LNCAP (cell line): ENCODE measurements at regions not wholly inside any gene's neighbourhood (a gene's known extent, or its start where the extent isn't known, plus 50 kb on each side); places are given as distances from the start of the nearest gene placed in this dataset.

Experiments
- CTCF ChIP-seq: fragments of 450-650 bp; IDR thresholded peaks from 2 replicates; pipeline ENCODE4 v1.5.1; 2017; ENCODE audit warnings: mild to moderate bottlenecking

GRCh38 chr2:196362973-196363549 is 191.7 kb upstream of the STK17B start:
- no peak for TF ChIP-seq CTCF

DNA sequence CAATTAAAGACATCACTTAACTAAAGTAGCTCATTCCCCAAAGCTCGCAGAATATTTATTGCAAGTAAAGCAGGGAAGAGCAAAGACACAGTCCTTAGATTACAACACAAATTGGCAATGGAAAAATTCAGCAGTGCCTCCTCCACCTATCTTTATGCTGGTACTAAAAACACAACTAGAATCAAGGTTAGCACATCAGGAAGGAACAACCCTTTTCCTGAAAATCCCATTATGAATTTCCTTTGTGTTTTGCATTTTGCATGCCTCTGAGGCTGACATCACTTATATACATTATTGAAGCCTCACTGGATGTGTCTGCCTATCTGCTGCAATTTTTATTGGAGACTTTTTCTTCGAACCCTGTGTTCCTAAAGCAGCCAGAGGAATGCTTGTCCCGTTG is 193.8 kb upstream of the STK17B start:
- no peak for TF ChIP-seq CTCF

DNA sequence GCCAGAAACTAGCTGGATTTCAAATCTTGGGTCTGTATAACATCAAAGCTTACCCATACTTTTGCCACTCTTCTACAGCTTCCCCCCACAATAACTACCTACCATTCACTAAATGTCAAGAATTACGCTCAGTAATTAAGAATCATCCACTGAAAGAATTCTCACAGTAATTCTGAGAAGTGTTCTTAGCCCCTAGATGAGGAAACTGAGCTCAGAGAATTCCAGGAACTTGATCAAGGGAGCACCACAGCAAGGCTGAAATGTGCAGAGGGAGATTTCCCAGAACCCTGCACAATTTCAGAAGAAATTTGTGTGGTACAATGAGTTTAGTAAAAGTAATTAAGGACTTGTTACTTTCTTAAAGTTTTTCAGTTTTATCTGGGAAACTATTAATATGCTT is 194.5 kb upstream of the STK17B start:
- no peak for TF ChIP-seq CTCF

DNA sequence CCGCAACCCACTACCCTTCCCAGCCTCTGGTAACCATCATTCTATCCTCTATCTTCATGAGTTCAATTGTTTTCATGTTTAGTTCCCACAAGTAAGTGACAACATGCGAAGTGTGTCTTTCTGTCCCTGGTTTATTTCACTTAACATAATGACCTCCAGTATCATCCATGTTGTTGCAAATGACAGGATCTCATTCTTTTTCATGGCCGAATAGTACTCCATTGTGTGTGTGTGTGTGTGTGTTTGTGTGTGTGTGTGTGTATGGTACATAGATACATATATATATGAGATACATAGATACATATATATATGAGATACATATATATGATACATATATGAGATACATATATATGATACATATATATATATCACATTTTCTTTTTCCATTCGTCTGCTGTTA is 196.3 kb upstream of the STK17B start:
- TF ChIP-seq CTCF = no peak

DNA sequence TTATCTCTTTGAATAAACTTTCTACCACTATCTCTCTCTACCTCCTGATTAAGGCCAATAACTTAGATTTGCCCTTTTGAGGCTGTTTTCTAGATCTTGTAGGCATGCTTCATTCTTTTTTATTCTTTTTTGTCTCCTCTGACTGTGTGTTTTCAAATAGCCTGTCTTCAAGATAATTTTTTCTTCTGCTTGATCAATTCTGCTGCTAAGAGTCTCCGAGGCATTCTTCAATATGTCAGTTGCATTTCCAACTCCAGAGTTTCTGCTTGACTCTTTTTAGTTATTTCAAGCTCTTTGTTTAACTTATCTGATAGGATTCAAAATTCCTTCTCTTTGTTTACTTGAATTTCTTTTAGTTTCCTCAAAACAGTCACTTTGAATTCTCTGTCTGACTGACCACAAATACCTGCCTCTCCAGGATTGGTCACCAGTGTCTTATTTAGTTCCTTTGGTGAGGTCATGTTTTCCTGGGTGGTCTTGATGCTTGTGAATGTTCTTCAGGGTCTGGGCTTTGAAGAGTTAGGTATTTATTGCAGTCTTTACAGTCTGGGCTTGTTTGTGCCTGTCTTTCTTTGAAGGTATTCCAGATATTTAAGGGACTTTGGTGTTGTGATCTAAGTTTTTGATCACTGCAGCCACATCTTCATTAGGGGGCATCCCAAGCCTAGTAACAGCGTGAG is 197.3 kb upstream of the STK17B start:
- TF ChIP-seq CTCF = no peak

DNA sequence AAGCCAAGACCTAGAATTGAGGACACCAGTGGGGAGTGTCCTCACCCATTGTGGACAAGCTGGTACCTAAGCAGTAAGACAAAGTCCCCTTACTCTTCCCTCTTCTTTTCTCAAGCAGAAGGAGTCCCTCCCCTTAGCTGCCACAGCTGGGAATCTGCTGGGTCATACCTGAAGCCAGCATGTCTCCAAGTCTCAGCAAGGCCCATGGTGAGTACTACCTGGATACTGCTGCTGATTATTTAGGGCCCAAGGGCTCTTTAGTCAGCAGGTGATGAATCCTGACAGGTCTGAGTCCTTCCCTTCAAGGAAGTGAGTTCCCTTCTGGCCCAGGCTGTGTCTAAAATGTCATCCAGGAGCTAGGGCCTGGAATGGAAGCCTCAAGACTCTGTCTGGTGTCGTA is 198.6 kb upstream of the STK17B start:
- TF ChIP-seq CTCF = no peak

DNA sequence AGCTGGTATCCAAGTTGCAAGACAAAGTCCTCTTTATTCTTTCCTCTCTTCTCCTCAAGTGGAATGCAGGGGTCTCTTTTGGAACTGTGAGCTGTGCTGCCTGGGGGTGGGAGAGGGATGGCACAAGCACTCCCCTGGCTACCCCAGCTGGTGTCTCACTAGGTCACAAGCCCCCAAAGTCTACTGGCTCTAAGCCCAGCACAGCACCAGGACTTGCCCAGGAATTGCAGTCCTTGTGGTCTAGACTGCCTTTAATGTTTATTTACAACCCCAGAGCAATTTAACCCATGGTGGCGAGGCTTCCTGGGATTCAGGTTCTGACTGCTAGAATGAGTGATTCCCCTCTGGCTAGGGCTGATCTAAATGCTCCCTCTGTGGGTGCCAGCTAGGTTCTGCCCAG is 199.0 kb upstream of the STK17B start:
- TF ChIP-seq CTCF = no peak
